Stomach (tissue), 4 donors: ENCODE measurements at regions not wholly inside any gene's neighbourhood (a gene's known extent, or its start where the extent isn't known, plus 50 kb on each side); places are given as distances from the start of the nearest gene placed in this dataset.

ENCODE experiments used
- POLR2A ChIP-seq, 4 donors: fragments of 450-650 bp; IDR thresholded peaks; one replicate each; pipeline ENCODE4 v1.6.1; 2016; ENCODE audit warnings: antibody characterized with exemption in 4 of 4, control low read depth in 2 of 4, mild to moderate bottlenecking in 1 of 4, moderate library complexity in 1 of 4
- TF ChIP-seq, protein P1 (sequence below), 7 experiments: fragments of 450-650 bp in 4 of 7; fragments of 200-600 bp in 3 of 7; sonication (generic) in 3 of 7; IDR thresholded peaks; one replicate each; pipeline ENCODE4 v1.5.1; 2016 to 2019; ENCODE audit warnings: antibody characterized with exemption in 7 of 7, control low read depth in 2 of 7, mild to moderate bottlenecking in 1 of 7

DNA sequence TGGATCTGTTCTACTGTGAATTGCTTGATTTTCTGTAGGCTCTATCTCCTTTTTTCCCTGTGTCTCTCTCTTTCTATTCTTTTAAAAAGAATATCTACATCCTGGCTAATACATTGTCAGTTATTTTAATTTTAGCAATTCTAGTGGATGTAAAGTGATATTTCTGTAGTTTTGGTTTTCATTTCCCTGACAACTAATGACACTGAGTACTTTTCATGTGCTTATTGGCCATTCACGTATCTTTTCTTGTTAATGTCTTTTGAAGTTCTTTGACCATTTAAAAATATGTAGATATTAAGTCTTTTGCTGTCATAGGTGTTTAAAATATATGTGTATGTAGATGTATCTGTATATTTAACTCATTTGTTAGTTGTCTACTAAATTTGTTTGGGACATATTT lies 59.0 kb upstream of the SOX3 start:
- TF ChIP-seq, protein P1, sequence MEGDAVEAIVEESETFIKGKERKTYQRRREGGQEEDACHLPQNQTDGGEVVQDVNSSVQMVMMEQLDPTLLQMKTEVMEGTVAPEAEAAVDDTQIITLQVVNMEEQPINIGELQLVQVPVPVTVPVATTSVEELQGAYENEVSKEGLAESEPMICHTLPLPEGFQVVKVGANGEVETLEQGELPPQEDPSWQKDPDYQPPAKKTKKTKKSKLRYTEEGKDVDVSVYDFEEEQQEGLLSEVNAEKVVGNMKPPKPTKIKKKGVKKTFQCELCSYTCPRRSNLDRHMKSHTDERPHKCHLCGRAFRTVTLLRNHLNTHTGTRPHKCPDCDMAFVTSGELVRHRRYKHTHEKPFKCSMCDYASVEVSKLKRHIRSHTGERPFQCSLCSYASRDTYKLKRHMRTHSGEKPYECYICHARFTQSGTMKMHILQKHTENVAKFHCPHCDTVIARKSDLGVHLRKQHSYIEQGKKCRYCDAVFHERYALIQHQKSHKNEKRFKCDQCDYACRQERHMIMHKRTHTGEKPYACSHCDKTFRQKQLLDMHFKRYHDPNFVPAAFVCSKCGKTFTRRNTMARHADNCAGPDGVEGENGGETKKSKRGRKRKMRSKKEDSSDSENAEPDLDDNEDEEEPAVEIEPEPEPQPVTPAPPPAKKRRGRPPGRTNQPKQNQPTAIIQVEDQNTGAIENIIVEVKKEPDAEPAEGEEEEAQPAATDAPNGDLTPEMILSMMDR (IDR thresholded peaks at IDR 0.05): no peak
- no peak for TF ChIP-seq POLR2A (IDR thresholded peaks at IDR 0.05)
